Mucosa of rectum (tissue), 2 donors: ENCODE measurements at regions not wholly inside any gene's neighbourhood (a gene's known extent, or its start where the extent isn't known, plus 50 kb on each side); places are given as distances from the start of the nearest gene placed in this dataset.
"Not testable (repeated sequence)": the region's sequence is repeated elsewhere in the genome, so short reads cannot be mapped to it uniquely, and the experiment has no call there.

ENCODE experiments used
- H3K27ac ChIP-seq, 2 donors: one replicate each; pipeline ENCODE4 v1.7.0; 2013; ENCODE audit warnings: inconsistent platforms in 2 of 2, low read depth in 2 of 2, low read length in 2 of 2
- H3K27me3 ChIP-seq, 2 donors: one replicate each; pipeline ENCODE4 v1.7.0; 2013; ENCODE audit warnings: low read length in 2 of 2; ENCODE audit not compliant: control insufficient read depth in 2 of 2, insufficient read depth in 2 of 2
- H3K36me3 ChIP-seq, 2 donors: one replicate each; pipeline ENCODE4 v1.7.0; 2013; ENCODE audit warnings: low read length in 2 of 2; ENCODE audit not compliant: control insufficient read depth in 2 of 2, insufficient read depth in 2 of 2
- H3K4me1 ChIP-seq, 2 donors: one replicate each; pipeline ENCODE4 v1.7.0; 2013; ENCODE audit warnings: low read length in 2 of 2, mild to moderate bottlenecking in 1 of 2; ENCODE audit not compliant: control insufficient read depth in 2 of 2, insufficient read depth in 2 of 2
- H3K4me3 ChIP-seq, 2 donors: one replicate each; pipeline ENCODE4 v1.7.0; 2013; ENCODE audit warnings: low read length in 2 of 2
- H3K9ac ChIP-seq, 2 donors: one replicate each; pipeline ENCODE4 v1.7.0; 2013; ENCODE audit warnings: low read length in 2 of 2, low read depth in 1 of 2, mild to moderate bottlenecking in 1 of 2
- H3K9me3 ChIP-seq, 2 donors: one replicate each; pipeline ENCODE4 v1.7.0; 2013; ENCODE audit warnings: low read length in 2 of 2; ENCODE audit not compliant: control insufficient read depth in 2 of 2
- donor health status: healthy.
- donor health status: Normal muscosa, but diverticular disease.

DNA sequence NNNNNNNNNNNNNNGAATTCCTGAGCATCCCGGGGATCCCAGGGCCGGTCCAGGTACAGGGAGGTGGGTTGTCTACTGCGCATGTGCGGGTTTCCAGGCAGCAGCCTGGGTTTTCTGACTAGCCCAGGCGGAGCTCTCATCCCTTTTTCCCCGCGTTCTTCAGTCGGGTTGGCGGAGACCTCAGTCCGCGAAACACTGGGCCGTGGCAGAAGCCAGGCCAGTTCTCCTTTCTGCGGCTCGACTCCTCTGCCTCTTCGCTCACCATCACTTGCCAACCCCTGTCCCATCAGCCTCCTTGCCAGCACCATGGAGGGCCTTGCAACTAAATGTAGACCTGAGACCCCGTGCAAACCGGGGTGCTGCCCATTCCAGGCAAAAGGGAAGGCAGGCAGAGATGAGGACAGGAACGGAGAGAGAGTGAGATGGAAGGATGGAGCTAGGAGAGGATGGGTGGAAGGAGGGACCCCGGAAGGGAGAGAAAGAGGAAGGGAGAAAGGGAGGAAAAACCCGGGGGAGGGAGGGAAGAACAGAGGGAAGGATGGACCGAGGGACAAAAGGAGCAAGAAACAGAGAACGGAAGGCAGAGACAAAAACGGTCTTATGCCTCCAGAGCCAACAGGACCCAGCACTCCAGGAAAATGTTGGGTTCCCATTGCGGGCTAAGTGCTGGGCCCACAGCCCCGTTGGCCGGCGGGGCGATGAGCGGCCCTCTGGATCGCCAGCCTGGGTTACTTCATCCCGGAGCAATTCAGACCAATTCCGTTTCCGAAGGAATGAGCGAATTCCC is 445.4 kb upstream of the DEFB115 start:
- Histone ChIP-seq H3K27me3 (no peaks in the 10 kb centered on the region), H3K9me3 (peaks cover 4 to 12% of the 10 kb centered on the region in 2 donors), H3K4me3 (no peak overlapping the region), H3K36me3 (no peaks in the 10 kb centered on the region), H3K4me1 (no peaks in the 10 kb centered on the region), H3K9ac (no peak overlapping the region), H3K27ac (no peak overlapping the region)

DNA sequence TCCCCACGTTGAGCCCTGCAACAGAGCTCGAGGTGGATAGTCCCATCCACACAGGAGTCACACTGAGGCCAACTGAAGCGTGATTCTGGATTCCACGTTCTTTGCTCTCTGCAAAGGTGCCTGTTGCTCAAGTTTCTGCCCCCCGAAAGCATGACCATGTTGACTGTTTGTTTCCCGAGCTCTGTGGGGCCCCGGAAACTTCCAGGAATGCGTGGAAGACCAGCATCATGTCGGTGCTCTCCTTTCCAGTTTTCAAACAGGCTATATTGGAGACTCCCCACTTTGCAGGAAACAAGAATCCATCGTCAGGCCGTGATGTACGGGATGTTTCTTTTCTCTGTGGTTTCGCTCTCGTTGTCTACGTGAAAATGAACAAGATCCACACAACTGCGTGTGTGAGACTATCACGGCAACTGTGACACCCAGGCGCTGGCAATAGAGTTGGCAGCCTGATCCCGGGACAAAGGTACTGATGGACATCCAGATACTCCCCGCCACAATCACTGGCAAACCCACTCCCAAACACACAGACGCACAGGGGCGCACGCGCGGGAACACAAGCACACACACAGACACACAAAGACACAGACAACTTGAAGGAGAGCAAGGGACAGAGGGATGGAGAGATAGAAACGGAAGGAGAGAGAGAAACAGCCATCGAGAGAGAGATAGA is 444.6 kb upstream of the DEFB115 start:
- H3K27me3 ChIP-seq: no peaks in the 10 kb centered on the region
- no peak overlapping the region for H3K4me3 ChIP-seq
- H3K9me3 ChIP-seq: peaks cover 4 to 12% of the 10 kb centered on the region in 2 donors
- no peak overlapping the region for H3K9ac ChIP-seq
- H3K36me3 ChIP-seq: no peaks in the 10 kb centered on the region
- H3K4me1 ChIP-seq: no peaks in the 10 kb centered on the region
- H3K27ac ChIP-seq: no peak overlapping the region

DNA sequence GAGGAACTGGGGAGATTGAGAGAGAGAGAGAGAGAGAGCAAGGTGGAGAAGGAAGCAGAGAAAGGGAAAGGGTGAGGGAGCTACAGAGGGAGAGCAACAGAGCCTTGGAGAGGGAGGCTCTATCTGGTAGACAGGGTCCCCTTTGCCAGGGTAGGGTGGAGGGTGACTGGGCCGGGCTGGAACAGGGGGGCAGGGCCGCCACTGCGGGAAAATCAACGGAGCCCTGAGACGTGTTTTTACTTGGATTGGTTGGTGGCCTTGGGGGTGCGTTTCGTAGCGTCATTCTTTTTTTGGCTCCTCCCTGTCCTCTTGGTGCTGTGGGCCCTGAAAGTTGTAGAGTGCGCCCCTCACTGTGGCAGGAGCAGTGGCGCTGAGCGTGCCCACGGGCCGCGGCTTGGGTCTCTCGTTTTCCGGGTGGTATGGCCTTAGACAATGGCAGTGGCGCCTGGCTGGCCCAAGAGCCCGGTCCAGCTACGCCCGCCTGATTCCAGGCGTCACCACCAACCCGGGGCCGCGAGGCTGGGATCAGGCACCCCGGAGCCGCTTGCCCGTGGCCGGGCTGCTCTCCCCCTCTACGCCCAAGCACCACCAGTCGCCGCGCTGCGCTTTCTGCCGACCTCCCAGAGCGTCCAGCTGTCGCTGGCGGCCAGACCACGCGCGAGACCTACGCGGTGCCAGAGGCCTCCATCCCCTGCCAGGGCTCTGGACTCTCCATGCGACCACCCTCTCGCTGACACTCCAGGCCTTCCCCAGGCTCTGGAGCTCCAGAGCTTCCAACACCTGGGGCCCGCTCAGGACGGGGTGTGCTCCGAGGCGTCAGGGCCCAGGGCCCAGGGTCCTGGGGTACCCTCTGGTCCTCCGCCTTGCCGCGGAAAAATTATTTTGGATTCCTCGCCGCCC is 443.8 kb upstream of the DEFB115 start:
- H3K4me3 ChIP-seq, H3K27me3 ChIP-seq, H3K9ac ChIP-seq: not testable (repeated sequence)

DNA sequence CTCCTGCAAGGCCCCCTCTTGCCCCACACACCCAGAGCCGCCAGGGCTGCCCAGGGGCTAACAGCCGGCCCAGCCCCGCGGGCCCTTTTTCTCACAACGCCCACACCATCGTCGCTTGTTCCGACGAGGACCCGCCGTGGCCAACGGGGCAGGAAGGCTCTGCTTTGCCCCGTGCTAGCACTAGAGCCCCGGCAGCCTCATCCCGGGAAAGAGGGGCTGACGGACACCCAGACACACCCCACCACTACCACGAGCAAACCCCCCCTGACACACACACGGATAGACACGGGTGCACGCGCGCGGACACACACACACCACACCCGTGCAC is 443.2 kb upstream of the DEFB115 start:
- H3K27ac ChIP-seq, H3K9ac ChIP-seq, H3K27me3 ChIP-seq, H3K4me3 ChIP-seq, H3K4me1 ChIP-seq, H3K36me3 ChIP-seq: not testable (repeated sequence)
- H3K9me3 ChIP-seq: peaks cover 4 to 12% of the 10 kb centered on the region in 2 donors

More for the DNA sequence above, 443.8 kb upstream of the DEFB115 start:
- H3K27ac ChIP-seq, H3K4me1 ChIP-seq, H3K36me3 ChIP-seq: not testable (repeated sequence)
- peaks cover 4 to 12% of the 10 kb centered on the region in 2 donors for H3K9me3 ChIP-seq

DNA sequence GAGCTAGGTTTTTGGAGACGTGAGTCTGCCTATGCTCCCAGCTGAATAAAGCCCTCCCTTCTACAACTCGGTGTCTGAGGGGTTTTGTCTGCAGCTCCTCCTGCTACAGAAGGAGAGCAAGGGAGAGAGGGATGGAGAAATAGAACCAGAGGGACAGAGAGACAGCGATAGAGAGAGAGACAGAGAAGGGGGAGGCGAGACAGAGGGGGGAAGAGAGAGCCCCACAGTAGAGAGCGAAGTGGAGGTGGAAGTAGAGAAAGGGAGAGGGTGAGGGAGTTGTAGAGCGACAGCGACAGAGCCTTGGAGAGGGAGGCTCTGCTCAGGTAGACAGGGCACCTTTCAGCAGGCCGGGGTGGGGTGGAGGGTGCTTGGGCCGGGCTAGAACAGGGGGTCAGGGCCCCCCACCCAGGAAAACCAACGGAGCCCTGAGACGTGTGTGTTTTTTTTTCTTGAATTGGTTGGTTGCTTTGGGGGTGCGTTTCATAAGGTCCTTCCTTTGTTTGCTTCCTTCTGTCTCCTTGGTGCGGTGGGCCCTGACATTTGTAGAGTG is 442.4 kb upstream of the DEFB115 start:
- Histone ChIP-seq H3K4me3 (peak overlapping the region in 1 of 2 donors; percentile 35), H3K9me3 (peaks cover 4 to 12% of the 10 kb centered on the region in 2 donors)
- H3K27me3 ChIP-seq, H3K27ac ChIP-seq, H3K36me3 ChIP-seq, H3K4me1 ChIP-seq, H3K9ac ChIP-seq: not testable (repeated sequence)

DNA sequence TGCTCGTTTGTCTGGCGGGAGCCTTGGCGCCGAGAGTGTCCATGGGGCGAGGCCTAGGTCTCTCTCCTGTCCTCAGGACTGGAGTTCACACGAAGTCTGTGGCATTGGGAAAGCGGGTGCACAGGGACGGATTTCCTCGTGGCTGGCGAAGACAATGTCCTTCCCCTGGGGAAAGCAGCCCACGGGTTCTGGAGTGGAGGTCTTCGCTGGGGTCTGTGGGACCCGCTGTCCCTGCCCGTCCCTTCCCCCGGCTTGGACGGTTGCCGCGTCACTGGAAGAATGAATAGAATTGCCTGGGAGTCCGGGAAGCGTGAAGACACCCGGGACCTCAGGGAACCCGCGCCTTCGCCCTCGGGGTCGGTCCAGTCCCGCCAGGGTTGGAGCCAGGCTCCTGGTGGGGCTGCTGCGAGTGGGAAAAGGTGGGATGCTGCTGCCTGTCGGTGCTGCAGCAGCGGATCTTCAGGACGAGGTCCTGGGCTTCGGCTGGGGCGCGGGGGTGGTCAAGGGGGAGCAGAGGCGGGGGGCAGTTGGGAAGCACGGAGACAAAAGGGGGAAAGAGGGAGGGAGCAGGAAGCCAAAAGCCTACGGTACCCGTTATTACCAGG is 441.8 kb upstream of the DEFB115 start:
- H3K27ac ChIP-seq: no peak overlapping the region
- H3K36me3 ChIP-seq: no peaks in the 10 kb centered on the region
- H3K9ac ChIP-seq: no peak overlapping the region
- no peaks in the 10 kb centered on the region for H3K27me3 ChIP-seq
- H3K9me3 ChIP-seq: peaks cover 4 to 12% of the 10 kb centered on the region in 2 donors
- no peak overlapping the region for H3K4me3 ChIP-seq
- H3K4me1 ChIP-seq: no peaks in the 10 kb centered on the region

DNA sequence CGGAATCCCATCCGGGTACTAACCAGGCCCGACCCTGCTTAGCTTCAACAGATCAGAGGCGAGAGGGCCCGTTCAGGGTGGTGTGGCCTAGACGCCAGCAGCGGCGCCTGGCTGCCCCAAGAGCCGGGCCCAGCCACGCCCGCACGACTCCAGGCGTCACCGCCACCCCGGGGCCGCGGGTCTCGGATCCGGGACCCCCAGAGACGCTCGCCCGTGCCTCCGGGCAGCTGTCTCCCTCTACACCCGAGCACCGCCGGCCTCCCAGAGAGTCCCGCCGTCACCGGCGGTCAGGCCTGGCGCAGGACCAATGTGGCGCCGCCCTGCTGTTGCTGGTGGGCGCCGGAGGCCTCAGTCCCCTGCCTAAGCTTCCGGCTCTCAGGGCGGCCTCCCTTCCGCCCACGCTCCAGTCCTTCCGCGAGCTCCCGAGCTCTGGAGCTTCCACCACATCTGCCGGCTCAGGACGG is 441.2 kb upstream of the DEFB115 start:
- Histone ChIP-seq H3K4me1 (no peaks in the 10 kb centered on the region), H3K27ac (no peak overlapping the region), H3K9ac (no peak overlapping the region), H3K27me3 (no peaks in the 10 kb centered on the region), H3K9me3 (peaks cover 5 to 12% of the 10 kb centered on the region in 2 donors), H3K4me3 (no peak overlapping the region), H3K36me3 (no peaks in the 10 kb centered on the region)

DNA sequence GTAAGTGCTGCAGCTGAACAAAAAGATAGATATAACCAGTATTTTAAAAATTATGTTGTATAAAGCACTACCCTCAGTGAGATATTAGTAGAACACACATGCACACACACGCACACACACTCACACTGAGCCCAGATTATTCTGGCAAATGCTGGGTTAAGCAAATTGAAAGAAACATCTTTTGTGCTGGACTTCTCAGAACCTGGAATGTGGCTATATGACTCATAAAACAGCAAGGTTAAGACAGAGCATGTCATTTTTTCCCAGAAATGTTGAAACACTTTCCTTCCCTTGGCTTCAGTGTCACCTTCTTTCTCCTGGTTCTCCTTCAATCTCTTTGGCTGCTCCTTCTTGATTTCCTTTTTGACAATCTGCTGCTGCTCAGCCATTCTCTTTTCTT is 435.8 kb upstream of the DEFB115 start:
- not testable (repeated sequence) for H3K36me3 ChIP-seq, H3K9me3 ChIP-seq, H3K9ac ChIP-seq, H3K4me3 ChIP-seq, H3K4me1 ChIP-seq, H3K27ac ChIP-seq, H3K27me3 ChIP-seq

DNA sequence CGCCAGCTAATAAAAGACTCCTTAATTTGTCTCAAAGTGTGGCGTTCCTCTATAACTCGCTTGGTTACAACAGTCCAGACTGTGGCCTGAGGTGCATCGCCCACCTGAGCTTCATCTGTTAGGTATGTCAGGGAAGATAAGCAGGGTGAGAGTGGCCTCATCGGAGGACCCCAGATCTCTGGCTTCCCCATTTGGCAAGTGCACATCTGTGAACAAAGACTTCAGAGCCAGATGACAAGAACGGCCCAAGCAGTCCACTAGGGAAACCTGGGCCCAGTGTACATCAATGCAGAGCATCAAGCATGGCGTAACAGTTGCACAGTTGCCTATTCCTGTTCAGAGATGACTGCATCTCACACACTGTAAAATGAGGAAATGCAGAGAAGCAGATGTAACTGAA is 432.8 kb upstream of the DEFB115 start:
- H3K27me3 ChIP-seq, H3K27ac ChIP-seq, H3K4me1 ChIP-seq, H3K36me3 ChIP-seq, H3K4me3 ChIP-seq, H3K9ac ChIP-seq: not testable (repeated sequence)
- peaks cover 7 to 11% of the 10 kb centered on the region in 2 donors for H3K9me3 ChIP-seq
